ENCODE measurements at regions not wholly inside any gene's neighbourhood (a gene's known extent, or its start where the extent isn't known, plus 50 kb on each side); places are given as distances from the start of the nearest gene placed in this dataset.

GRCh38 chr6:140433072-140433471 lies 1058.6 kb upstream of the CITED2 start:
- no peak for TF ChIP-seq EZH2 (IDR thresholded peaks at IDR 0.05; ENCODE audit: low read depth)
- TF ChIP-seq, protein P1, sequence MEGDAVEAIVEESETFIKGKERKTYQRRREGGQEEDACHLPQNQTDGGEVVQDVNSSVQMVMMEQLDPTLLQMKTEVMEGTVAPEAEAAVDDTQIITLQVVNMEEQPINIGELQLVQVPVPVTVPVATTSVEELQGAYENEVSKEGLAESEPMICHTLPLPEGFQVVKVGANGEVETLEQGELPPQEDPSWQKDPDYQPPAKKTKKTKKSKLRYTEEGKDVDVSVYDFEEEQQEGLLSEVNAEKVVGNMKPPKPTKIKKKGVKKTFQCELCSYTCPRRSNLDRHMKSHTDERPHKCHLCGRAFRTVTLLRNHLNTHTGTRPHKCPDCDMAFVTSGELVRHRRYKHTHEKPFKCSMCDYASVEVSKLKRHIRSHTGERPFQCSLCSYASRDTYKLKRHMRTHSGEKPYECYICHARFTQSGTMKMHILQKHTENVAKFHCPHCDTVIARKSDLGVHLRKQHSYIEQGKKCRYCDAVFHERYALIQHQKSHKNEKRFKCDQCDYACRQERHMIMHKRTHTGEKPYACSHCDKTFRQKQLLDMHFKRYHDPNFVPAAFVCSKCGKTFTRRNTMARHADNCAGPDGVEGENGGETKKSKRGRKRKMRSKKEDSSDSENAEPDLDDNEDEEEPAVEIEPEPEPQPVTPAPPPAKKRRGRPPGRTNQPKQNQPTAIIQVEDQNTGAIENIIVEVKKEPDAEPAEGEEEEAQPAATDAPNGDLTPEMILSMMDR (conservative IDR thresholded peaks at IDR 0.05): no peak

Measured in PC-9 (cell line).